22Rv1 (cell line): ENCODE measurements at regions not wholly inside any gene's neighbourhood (a gene's known extent, or its start where the extent isn't known, plus 50 kb on each side); places are given as distances from the start of the nearest gene placed in this dataset.

Source experiments
- ZFX ChIP-seq: fragments of 450-650 bp; IDR thresholded peaks from 2 replicates; pipeline ENCODE4 v1.6.1; 2017; ENCODE audit warnings: antibody characterized with exemption, borderline replicate concordance
- TF ChIP-seq, protein P1 (sequence below): fragments of 450-650 bp; IDR thresholded peaks from 2 replicates; pipeline ENCODE4 v1.5.1; 2017; ENCODE audit warnings: mild to moderate bottlenecking

GRCh38 chr19:28296506-28296905 is 916.4 kb downstream of the UQCRFS1 start:
- TF ChIP-seq, protein P1, sequence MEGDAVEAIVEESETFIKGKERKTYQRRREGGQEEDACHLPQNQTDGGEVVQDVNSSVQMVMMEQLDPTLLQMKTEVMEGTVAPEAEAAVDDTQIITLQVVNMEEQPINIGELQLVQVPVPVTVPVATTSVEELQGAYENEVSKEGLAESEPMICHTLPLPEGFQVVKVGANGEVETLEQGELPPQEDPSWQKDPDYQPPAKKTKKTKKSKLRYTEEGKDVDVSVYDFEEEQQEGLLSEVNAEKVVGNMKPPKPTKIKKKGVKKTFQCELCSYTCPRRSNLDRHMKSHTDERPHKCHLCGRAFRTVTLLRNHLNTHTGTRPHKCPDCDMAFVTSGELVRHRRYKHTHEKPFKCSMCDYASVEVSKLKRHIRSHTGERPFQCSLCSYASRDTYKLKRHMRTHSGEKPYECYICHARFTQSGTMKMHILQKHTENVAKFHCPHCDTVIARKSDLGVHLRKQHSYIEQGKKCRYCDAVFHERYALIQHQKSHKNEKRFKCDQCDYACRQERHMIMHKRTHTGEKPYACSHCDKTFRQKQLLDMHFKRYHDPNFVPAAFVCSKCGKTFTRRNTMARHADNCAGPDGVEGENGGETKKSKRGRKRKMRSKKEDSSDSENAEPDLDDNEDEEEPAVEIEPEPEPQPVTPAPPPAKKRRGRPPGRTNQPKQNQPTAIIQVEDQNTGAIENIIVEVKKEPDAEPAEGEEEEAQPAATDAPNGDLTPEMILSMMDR: no peak
- no peak for TF ChIP-seq ZFX
